HG02798 (cell line): ENCODE measurements at regions not wholly inside any gene's neighbourhood (a gene's known extent, or its start where the extent isn't known, plus 50 kb on each side); places are given as distances from the start of the nearest gene placed in this dataset.

ENCODE experiments used
- ATAC-seq: cut with Tn5 transposase; IDR thresholded peaks from one replicate; pipeline ENCODE4 v1.9.1; 2021; ENCODE audit warnings: mild to moderate bottlenecking; ENCODE audit not compliant: unreplicated experiment, poor library complexity

- no peak for ATAC-seq
Measured at GRCh38 chr6:147891671-147892070, 383.2 kb downstream of the SAMD5 start.

GRCh38 chr6:147892476-147892875 lies 384.0 kb downstream of the SAMD5 start:
- no peak for ATAC-seq

GRCh38 chr6:147895272-147895671 lies 386.8 kb downstream of the SAMD5 start:
- ATAC-seq: no peak

- ATAC-seq: no peak
Measured at GRCh38 chr6:147900247-147900830, 391.8 kb downstream of the SAMD5 start.

- ATAC-seq: no peak
Measured at GRCh38 chr6:147903321-147903720, 394.8 kb downstream of the SAMD5 start.

GRCh38 chr6:147903931-147904330 lies 395.4 kb downstream of the SAMD5 start:
- ATAC-seq: no peak

- ATAC-seq: no peak
Measured at GRCh38 chr6:147904416-147904815, 395.9 kb downstream of the SAMD5 start.

GRCh38 chr6:147905711-147906110 lies 397.2 kb downstream of the SAMD5 start:
- no peak for ATAC-seq

GRCh38 chr6:147906361-147906760 lies 397.9 kb downstream of the SAMD5 start:
- ATAC-seq: no peak

- ATAC-seq: no peak
Measured at GRCh38 chr6:147909640-147910039, 401.1 kb downstream of the SAMD5 start.

- ATAC-seq: no peak
Measured at GRCh38 chr6:147910281-147910680, 401.8 kb downstream of the SAMD5 start.

- no peak for ATAC-seq
Measured at GRCh38 chr6:147911057-147911456, 402.6 kb downstream of the SAMD5 start.

GRCh38 chr6:147911686-147912085 lies 403.2 kb downstream of the SAMD5 start:
- no peak for ATAC-seq

- ATAC-seq: no peak
Measured at GRCh38 chr6:147922799-147923198, 414.3 kb downstream of the SAMD5 start.

GRCh38 chr6:147924598-147924997 lies 416.1 kb downstream of the SAMD5 start:
- ATAC-seq: no peak

- ATAC-seq: no peak
Measured at GRCh38 chr6:147925826-147926225, 416.8 kb upstream of the SASH1 start.

GRCh38 chr6:147930745-147931144 lies 411.9 kb upstream of the SASH1 start:
- no peak for ATAC-seq

- ATAC-seq: no peak
Measured at GRCh38 chr6:147933224-147933623, 409.4 kb upstream of the SASH1 start.

- no peak for ATAC-seq
Measured at GRCh38 chr6:147935656-147936055, 407.0 kb upstream of the SASH1 start.

GRCh38 chr6:147936703-147937470 lies 405.8 kb upstream of the SASH1 start:
- ATAC-seq: no peak

GRCh38 chr6:147941143-147941542 lies 401.5 kb upstream of the SASH1 start:
- no peak for ATAC-seq

- ATAC-seq: no peak
Measured at GRCh38 chr6:147942363-147942762, 400.3 kb upstream of the SASH1 start.
